Trophoblast cell (in vitro differentiated cells and primary cell): ENCODE measurements at regions not wholly inside any gene's neighbourhood (a gene's known extent, or its start where the extent isn't known, plus 50 kb on each side); places are given as distances from the start of the nearest gene placed in this dataset.
"Not testable (repeated sequence)": the region's sequence is repeated elsewhere in the genome, so short reads cannot be mapped to it uniquely, and the experiment has no call there.

Experiments used
- DNase-seq, 2 donors: peaks; one replicate each; pipeline ENCODE4 v3.0.0-alpha.2; 2016
- H2AFZ ChIP-seq: 2 replicates; pipeline ENCODE4 v1.6.1; 2013; ENCODE audit warnings: low read length, moderate library complexity, mild to moderate bottlenecking; ENCODE audit not compliant: insufficient read depth, poor library complexity
- H2AK5ac ChIP-seq: 2 replicates; pipeline ENCODE4 v1.6.1; 2013; ENCODE audit warnings: mild to moderate bottlenecking, low read length
- H2BK120ac ChIP-seq: 2 replicates; pipeline ENCODE4 v1.6.1; 2013; ENCODE audit warnings: low read length, mild to moderate bottlenecking, moderate library complexity; ENCODE audit not compliant: insufficient read depth, poor library complexity
- H2BK12ac ChIP-seq: 2 replicates; pipeline ENCODE4 v1.6.1; 2013; ENCODE audit warnings: mild to moderate bottlenecking, low read length, moderate library complexity
- H2BK5ac ChIP-seq: 2 replicates; pipeline ENCODE4 v1.6.1; 2013; ENCODE audit warnings: low read length, low read depth, moderate library complexity, mild to moderate bottlenecking; ENCODE audit not compliant: poor library complexity
- H3K14ac ChIP-seq: 2 replicates; pipeline ENCODE4 v1.6.1; 2013; ENCODE audit warnings: mild to moderate bottlenecking, low read length
- H3K18ac ChIP-seq: 2 replicates; pipeline ENCODE4 v1.6.1; 2013; ENCODE audit warnings: mild to moderate bottlenecking, low read length
- H3K23ac ChIP-seq: 2 replicates; pipeline ENCODE4 v1.6.1; 2013; ENCODE audit warnings: low read length
- H3K27ac ChIP-seq: 2 replicates; pipeline ENCODE4 v1.5.1; 2013; ENCODE audit warnings: low read depth, mild to moderate bottlenecking, inconsistent platforms, low read length, moderate library complexity
- H3K27me3 ChIP-seq: 2 replicates; pipeline ENCODE4 v1.6.1; 2013; ENCODE audit warnings: inconsistent platforms, mild to moderate bottlenecking, low read length, moderate library complexity; ENCODE audit not compliant: insufficient read depth
- H3K36me3 ChIP-seq, 2 experiments: 1 replicate in 1 of 2; 2 replicates in 1 of 2; pipeline ENCODE4 v1.6.1; 2013; ENCODE audit warnings: low read length in 2 of 2, mild to moderate bottlenecking in 2 of 2, moderate library complexity in 1 of 2; ENCODE audit not compliant: insufficient read depth in 2 of 2, control insufficient read depth in 1 of 2
- H3K4ac ChIP-seq: 2 replicates; pipeline ENCODE4 v1.6.1; 2013; ENCODE audit warnings: low read depth, mild to moderate bottlenecking, low read length, moderate library complexity
- H3K4me1 ChIP-seq, 2 experiments: 1 replicate in 1 of 2; 2 replicates in 1 of 2; pipeline ENCODE4 v1.6.1; 2013; ENCODE audit warnings: low read length in 2 of 2, mild to moderate bottlenecking in 2 of 2, moderate library complexity in 1 of 2; ENCODE audit not compliant: insufficient read depth in 2 of 2, control insufficient read depth in 1 of 2
- H3K4me2 ChIP-seq: 2 replicates; pipeline ENCODE4 v1.6.1; 2013; ENCODE audit warnings: inconsistent platforms, mild to moderate bottlenecking, low read length, moderate library complexity
- H3K4me3 ChIP-seq: 2 replicates; pipeline ENCODE4 v1.5.1; 2013; ENCODE audit warnings: mild to moderate bottlenecking, low read depth, low read length, inconsistent platforms
- H3K79me1 ChIP-seq: one replicate; pipeline ENCODE4 v1.6.1; 2013; ENCODE audit warnings: low read length
- H3K79me2 ChIP-seq: 2 replicates; pipeline ENCODE4 v1.6.1; 2013; ENCODE audit warnings: low read length, mild to moderate bottlenecking; ENCODE audit not compliant: control insufficient read depth, insufficient read depth, poor library complexity
- H3K9ac ChIP-seq: 2 replicates; pipeline ENCODE4 v1.6.1; 2013; ENCODE audit warnings: mild to moderate bottlenecking, low read length
- H3K9me3 ChIP-seq: 2 replicates; pipeline ENCODE4 v1.6.1; 2013; ENCODE audit warnings: low read depth, mild to moderate bottlenecking, control low read depth, inconsistent platforms, low read length; ENCODE audit not compliant: insufficient read depth
- H4K12ac ChIP-seq: 2 replicates; pipeline ENCODE4 v1.6.1; 2013; ENCODE audit warnings: low read depth, mild to moderate bottlenecking, low read length, moderate library complexity
- H4K8ac ChIP-seq: 2 replicates; pipeline ENCODE4 v1.6.1; 2013; ENCODE audit warnings: low read depth, mild to moderate bottlenecking, low read length, moderate library complexity
- H4K91ac ChIP-seq: one replicate; pipeline ENCODE4 v1.6.1; 2013; ENCODE audit warnings: low read depth, mild to moderate bottlenecking, low read length, moderate library complexity
- WGBS: extraction: QIAGEN DNeasy Blood & Tissue Kit; methylation state at CpG from one replicate; pipeline ENCODE4 v1.1.7; 2013; ENCODE audit warnings: missing lambda C conversion rate; ENCODE audit not compliant: insufficient read length, insufficient coverage; ENCODE audit errors: extremely low coverage; 5-methylcytosine and 5-hydroxymethylcytosine counted together

GRCh38 chrX:1815456-1816175, 200.8 kb downstream of the ASMT start:
- H4K8ac ChIP-seq: no peak overlapping the region
- no peak overlapping the region for H2BK120ac ChIP-seq
- H2BK12ac ChIP-seq: no peak overlapping the region
- DNase-seq: no peak
- H3K4me3 ChIP-seq: no peak overlapping the region
- H3K79me1 ChIP-seq: no peaks in the 10 kb centered on the region
- H3K27ac ChIP-seq: no peak overlapping the region
- no peak overlapping the region for H2AK5ac ChIP-seq
- no peak overlapping the region for H2BK5ac ChIP-seq
- peaks cover 3% of the 10 kb centered on the region for H3K9me3 ChIP-seq
- no peaks in the 10 kb centered on the region for H3K4me1 ChIP-seq
- no peak overlapping the region for H3K23ac ChIP-seq
- H3K4ac ChIP-seq: no peak overlapping the region
- H3K14ac ChIP-seq: no peak overlapping the region
- H3K36me3 ChIP-seq: no peaks in the 10 kb centered on the region
- H3K79me2 ChIP-seq: no peaks in the 10 kb centered on the region
- no CpG with 5 or more reads among the region's 15 CpGs for WGBS
- no peak overlapping the region for H3K4me2 ChIP-seq
- H3K18ac ChIP-seq: no peak overlapping the region
- no peak overlapping the region for H4K91ac ChIP-seq
- H3K27me3 ChIP-seq: no peaks in the 10 kb centered on the region
- no peak overlapping the region for H2AFZ ChIP-seq
- H3K9ac ChIP-seq: no peak overlapping the region
- no peak overlapping the region for H4K12ac ChIP-seq

GRCh38 chrX:1816387-1816982, 201.6 kb downstream of the ASMT start:
- not testable (repeated sequence) for H3K36me3 ChIP-seq, H3K18ac ChIP-seq, H2BK12ac ChIP-seq, H4K12ac ChIP-seq, H3K27ac ChIP-seq, H3K27me3 ChIP-seq, H2AK5ac ChIP-seq, H4K91ac ChIP-seq, H3K79me2 ChIP-seq, H3K9me3 ChIP-seq, H3K23ac ChIP-seq, H4K8ac ChIP-seq, H2AFZ ChIP-seq, H3K4me2 ChIP-seq, H3K4ac ChIP-seq, H3K79me1 ChIP-seq, H3K9ac ChIP-seq, H3K14ac ChIP-seq, H2BK120ac ChIP-seq, H3K4me1 ChIP-seq, H2BK5ac ChIP-seq, H3K4me3 ChIP-seq
- no CpG with 5 or more reads among the region's 17 CpGs for WGBS
- peak; percentile 4 to 8 for DNase-seq

GRCh38 chrX:1821846-1822245, 207.0 kb downstream of the ASMT start:
- Histone ChIP-seq H3K23ac (no peak overlapping the region), H4K91ac (no peak overlapping the region), H2BK120ac (no peak overlapping the region), H4K12ac (no peak overlapping the region), H3K9ac (no peak overlapping the region), H2BK5ac (no peak overlapping the region), H2AK5ac (no peak overlapping the region), H3K18ac (no peak overlapping the region), H3K4me1 (no peaks in the 10 kb centered on the region), H3K79me2 (no peaks in the 10 kb centered on the region), H3K36me3 (no peaks in the 10 kb centered on the region), H3K79me1 (no peaks in the 10 kb centered on the region), H3K9me3 (no peaks in the 10 kb centered on the region), H3K4ac (no peak overlapping the region), H3K4me2 (no peak overlapping the region), H3K27me3 (no peaks in the 10 kb centered on the region), H4K8ac (no peak overlapping the region), H3K4me3 (no peak overlapping the region), H3K27ac (no peak overlapping the region), H3K14ac (no peak overlapping the region), H2AFZ (no peak overlapping the region), H2BK12ac (no peak overlapping the region)
- DNase-seq: no peak
- no CpG with 5 or more reads among the region's 8 CpGs for WGBS

GRCh38 chrX:1824855-1825254, 210.0 kb downstream of the ASMT start:
- H3K27me3 ChIP-seq: no peaks in the 10 kb centered on the region
- H2AFZ ChIP-seq: no peak overlapping the region
- no peak overlapping the region for H3K23ac ChIP-seq
- H2BK5ac ChIP-seq: no peak overlapping the region
- no CpG with 5 or more reads among the region's 6 CpGs for WGBS
- no peak overlapping the region for H4K12ac ChIP-seq
- H3K4ac ChIP-seq: no peak overlapping the region
- H2BK12ac ChIP-seq: no peak overlapping the region
- no peaks in the 10 kb centered on the region for H3K79me2 ChIP-seq
- H3K4me1 ChIP-seq: no peaks in the 10 kb centered on the region
- peak overlapping the region; percentile 42 for H3K9ac ChIP-seq
- no peak for DNase-seq
- no peak overlapping the region for H2BK120ac ChIP-seq
- H4K91ac ChIP-seq: no peak overlapping the region
- H3K9me3 ChIP-seq: no peaks in the 10 kb centered on the region
- no peak overlapping the region for H3K27ac ChIP-seq
- H3K14ac ChIP-seq: no peak overlapping the region
- H4K8ac ChIP-seq: no peak overlapping the region
- H3K36me3 ChIP-seq: no peaks in the 10 kb centered on the region
- no peak overlapping the region for H2AK5ac ChIP-seq
- no peak overlapping the region for H3K18ac ChIP-seq
- H3K4me3 ChIP-seq: peak overlapping the region; percentile 58
- H3K79me1 ChIP-seq: no peaks in the 10 kb centered on the region
- H3K4me2 ChIP-seq: no peak overlapping the region
